Eye (tissue), 1 donor: ENCODE measurements at regions not wholly inside any gene's neighbourhood (a gene's known extent, or its start where the extent isn't known, plus 50 kb on each side); places are given as distances from the start of the nearest gene placed in this dataset.

ENCODE experiments used
- DNase-seq: peaks from one replicate; pipeline ENCODE4 v3.0.0-alpha.2; 2015

- DNase-seq, result no peak
Observed at GRCh38 chrX:45722471-45722870, 521.8 kb upstream of the DIPK2B start.

GRCh38 chrX:45719751-45720501, 519.2 kb upstream of the DIPK2B start:
- no peak for DNase-seq

- no peak for DNase-seq
Observed at GRCh38 chrX:45718676-45719075, 518.0 kb upstream of the DIPK2B start.

DNA sequence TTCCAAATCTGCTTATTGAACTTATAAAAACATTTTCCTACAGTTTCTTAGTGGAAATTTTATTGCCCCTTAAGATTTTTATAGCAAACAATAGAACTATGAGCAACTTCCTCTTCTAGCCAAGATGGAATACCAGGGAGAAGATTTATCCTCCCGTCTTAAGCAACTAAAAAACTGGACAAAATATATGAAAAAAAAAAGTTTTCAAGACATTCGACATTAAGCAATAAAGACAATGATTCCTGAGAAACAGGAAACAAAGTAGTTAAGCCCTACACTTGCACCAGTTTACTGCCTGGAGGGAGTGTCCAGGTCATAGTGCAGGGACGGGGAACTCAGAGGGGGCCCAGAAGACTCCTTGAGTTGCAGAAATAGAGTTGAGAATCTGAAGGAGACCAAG, 516.1 kb upstream of the DIPK2B start:
- DNase-seq, result no peak

- no peak for DNase-seq
Observed at GRCh38 chrX:45715748-45716147, 515.1 kb upstream of the DIPK2B start.

- no peak for DNase-seq
Observed at GRCh38 chrX:45714866-45715265, 514.2 kb upstream of the DIPK2B start.

GRCh38 chrX:45712067-45712466, 511.4 kb upstream of the DIPK2B start:
- DNase-seq, result no peak

- DNase-seq, result no peak
Observed at GRCh38 chrX:45711231-45711630, 510.6 kb upstream of the DIPK2B start.

DNA sequence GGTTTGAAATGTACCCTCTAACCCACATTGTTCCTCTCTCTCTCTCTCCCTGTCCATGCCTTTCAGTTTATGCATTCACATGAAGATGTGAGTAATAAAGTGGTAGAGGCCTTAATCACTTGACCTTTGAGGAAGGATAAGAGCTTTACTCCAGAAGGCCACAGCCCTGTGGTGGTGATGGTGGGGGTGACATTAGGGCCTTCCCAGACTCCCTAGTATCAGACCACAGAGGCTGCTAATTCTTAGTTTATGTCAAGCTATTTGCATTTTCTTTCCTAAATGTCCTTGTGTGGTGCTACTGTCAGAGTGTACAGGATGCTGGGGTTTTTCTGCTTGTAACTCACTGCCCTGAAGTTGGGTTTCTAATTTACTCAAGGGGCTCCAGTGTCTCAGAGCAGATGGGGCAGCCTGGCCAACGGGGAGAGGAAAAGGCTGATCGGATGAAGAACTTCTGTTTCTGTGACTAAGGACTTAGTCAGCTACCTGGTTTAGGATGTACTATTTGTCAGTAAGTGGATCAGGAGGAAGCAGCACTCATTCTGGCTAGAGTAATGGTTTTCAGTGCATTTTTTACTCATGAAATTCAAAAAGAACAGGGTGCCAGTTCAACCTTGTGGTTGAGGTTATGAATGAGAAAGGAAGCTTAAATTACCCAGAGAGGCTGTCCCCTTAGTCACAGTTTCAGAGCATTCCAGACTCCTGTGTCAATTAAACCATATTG, 509.6 kb upstream of the DIPK2B start:
- DNase-seq, result no peak

- no peak for DNase-seq
Observed at GRCh38 chrX:45709381-45709780, 508.7 kb upstream of the DIPK2B start.

DNA sequence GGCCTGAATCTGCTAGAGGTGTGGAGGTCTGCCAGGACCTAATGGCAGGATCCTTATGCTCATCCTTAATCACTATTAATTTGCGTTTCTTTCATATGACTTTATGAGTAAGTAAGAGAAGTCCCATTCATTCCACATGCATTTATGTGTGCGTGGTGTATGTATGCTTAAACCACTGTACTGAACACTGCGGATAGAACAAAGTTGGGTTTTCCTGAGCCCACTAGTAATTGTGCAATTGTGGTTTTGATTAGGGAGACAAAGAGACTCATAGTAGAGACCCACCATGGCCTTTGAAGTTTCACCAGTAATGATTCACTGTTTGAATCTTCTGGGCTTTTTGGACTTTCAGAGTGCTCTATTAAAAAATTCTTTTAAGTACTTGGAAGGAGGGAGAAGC, 498.5 kb upstream of the DIPK2B start:
- DNase-seq, result no peak

DNA sequence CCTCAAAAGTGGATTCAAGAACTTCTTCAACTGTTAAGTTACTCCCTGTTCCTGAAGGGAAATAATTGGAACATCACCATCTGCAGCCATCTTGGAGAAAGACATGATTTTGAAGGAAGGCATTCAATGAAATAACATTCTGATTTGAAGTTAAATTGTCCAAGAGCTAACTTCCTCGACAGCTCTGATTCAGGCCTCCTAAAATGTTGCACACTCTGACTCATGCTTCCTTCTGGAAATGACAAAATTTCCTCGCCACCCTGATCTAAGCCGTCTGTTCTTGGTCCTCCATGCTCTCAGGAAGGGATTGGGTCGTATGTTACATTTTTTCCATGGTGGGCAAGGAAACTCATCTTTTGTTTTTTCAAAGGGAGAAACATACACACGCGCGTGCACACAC, 496.9 kb upstream of the DIPK2B start:
- no peak for DNase-seq

GRCh38 chrX:45696736-45697135, 496.1 kb upstream of the DIPK2B start:
- no peak for DNase-seq

DNA sequence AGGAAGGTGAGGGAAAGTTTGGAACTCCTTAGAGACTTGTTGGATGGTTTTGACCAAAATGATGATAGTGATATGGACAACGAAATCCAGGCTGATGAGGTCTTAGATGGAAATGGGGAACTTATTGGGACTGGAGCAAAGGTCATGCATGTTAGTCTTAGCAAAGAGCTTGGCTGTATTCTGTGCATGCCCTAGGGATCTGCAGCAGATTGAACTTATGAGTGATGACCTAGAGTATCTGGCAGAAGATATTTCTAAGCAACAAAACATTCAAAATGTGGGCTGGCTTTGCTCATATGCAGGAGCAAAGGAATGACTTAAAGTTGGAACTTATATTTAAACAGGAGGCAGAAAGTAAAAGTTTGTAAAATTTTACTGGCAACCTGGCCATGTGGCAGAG, 489.3 kb upstream of the DIPK2B start:
- DNase-seq, result no peak

GRCh38 chrX:45683914-45684313, 483.2 kb upstream of the DIPK2B start:
- DNase-seq, result no peak

GRCh38 chrX:45681891-45682290, 481.2 kb upstream of the DIPK2B start:
- DNase-seq, result no peak

- DNase-seq, result no peak
Observed at GRCh38 chrX:45669715-45670340, 469.2 kb upstream of the DIPK2B start.

DNA sequence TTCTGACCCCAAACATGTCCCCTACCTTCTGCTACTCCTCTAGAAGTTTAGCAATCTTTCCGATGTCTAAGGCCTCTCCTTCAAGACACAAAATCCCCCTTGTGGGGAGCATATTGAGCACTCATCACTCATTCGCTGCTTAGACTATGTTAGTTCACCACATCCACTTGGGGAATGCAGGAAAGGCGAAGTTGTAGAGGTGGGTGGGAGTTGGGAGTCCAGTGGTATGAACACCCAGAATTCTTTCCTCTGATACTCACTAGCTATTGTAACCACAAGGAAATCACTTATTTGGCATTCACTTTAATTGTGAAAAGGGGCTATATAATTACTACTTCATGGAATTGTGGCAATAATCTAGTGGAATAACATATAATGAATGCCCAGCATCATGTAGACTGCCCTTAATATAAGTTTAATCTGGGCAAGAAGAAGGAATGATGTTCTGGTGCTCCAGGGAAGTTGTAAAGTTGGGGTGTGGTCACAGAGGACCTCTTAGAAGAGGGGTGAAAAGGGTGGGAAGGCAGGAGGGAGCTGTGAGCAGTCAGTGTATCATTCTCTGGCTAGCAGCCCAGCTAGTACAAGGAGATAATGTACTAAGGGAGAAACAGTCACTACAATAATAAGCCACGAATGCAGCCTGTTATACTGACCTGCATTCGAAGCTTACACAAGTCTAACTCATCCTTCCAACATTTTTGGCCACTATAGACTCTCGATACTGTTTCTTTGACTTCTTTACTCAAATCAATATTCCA, 468.2 kb upstream of the DIPK2B start:
- no peak for DNase-seq

GRCh38 chrX:45667666-45668065, 467.0 kb upstream of the DIPK2B start:
- no peak for DNase-seq

DNA sequence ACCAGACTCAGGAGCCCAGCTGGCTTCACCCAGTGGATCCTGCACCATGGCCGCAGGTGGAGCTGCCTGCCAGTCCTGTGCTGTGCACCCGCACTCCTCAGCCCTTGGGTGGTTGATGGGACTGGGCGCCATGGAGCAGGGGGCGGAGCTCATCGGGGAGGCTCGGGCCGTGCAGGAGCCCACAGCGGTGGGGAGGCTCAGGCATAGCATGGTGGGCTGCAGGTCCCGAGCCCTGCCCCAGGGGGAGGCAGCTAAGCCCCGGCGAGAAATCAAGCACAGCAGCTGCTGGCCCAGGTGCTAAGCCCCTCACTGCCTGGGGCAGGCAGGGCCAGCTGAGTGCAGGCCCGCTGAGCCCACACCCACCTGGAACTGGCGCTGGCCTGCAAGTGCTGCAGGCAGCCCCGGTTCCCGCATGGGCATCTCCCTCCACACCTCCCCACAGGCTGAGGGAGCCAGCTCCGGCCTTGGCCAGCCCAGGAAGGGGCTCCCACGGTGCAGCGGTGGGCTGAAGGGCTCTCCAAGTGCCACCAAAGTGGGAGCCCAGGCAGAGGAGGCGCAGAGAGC, 464.1 kb upstream of the DIPK2B start:
- DNase-seq, result no peak

- no peak for DNase-seq
Observed at GRCh38 chrX:45660477-45660876, 459.8 kb upstream of the DIPK2B start.

- no peak for DNase-seq
Observed at GRCh38 chrX:45633419-45633818, 432.7 kb upstream of the DIPK2B start.

- DNase-seq, result no peak
Observed at GRCh38 chrX:45632506-45632905, 431.8 kb upstream of the DIPK2B start.
